HEK293 (cell line): ENCODE measurements at regions not wholly inside any gene's neighbourhood (a gene's known extent, or its start where the extent isn't known, plus 50 kb on each side); places are given as distances from the start of the nearest gene placed in this dataset.

Experiments
- BCL6B ChIP-seq: fragments of 450-650 bp; formaldehyde crosslinking; IDR thresholded peaks from 2 replicates; pipeline ENCODE4 v1.5.1; 2017; ENCODE audit warnings: missing biosample characterization, missing genetic modification characterization
- KLF8 ChIP-seq: fragments of 450-650 bp; formaldehyde crosslinking; IDR thresholded peaks from 2 replicates; pipeline ENCODE4 v1.5.1; 2016; ENCODE audit warnings: missing biosample characterization, missing genetic modification characterization
- OSR2 ChIP-seq: fragments of 450-650 bp; formaldehyde crosslinking; IDR thresholded peaks from 2 replicates; pipeline ENCODE4 v1.5.1; 2016; ENCODE audit warnings: missing biosample characterization, missing genetic modification characterization
- WT1 ChIP-seq: fragments of 450-650 bp; formaldehyde crosslinking; IDR thresholded peaks from 2 replicates; pipeline ENCODE4 v1.5.1; 2016; ENCODE audit warnings: missing biosample characterization, missing genetic modification characterization
- ZBTB10 ChIP-seq: fragments of 450-650 bp; formaldehyde crosslinking; IDR thresholded peaks from 2 replicates; pipeline ENCODE4 v1.5.1; 2016; ENCODE audit warnings: missing biosample characterization, missing genetic modification characterization
- ZBTB17 ChIP-seq: fragments of 450-650 bp; formaldehyde crosslinking; IDR thresholded peaks from 2 replicates; pipeline ENCODE4 v1.5.1; 2016; ENCODE audit warnings: missing biosample characterization, missing genetic modification characterization
- ZIC2 ChIP-seq: fragments of 450-650 bp; formaldehyde crosslinking; IDR thresholded peaks from 2 replicates; pipeline ENCODE4 v1.5.1; 2016; ENCODE audit warnings: missing biosample characterization, missing genetic modification characterization
- ZNF133 ChIP-seq: fragments of 450-650 bp; formaldehyde crosslinking; IDR thresholded peaks from 2 replicates; pipeline ENCODE4 v1.5.1; 2016; ENCODE audit warnings: missing biosample characterization, missing genetic modification characterization
- ZNF426 ChIP-seq: fragments of 450-650 bp; formaldehyde crosslinking; IDR thresholded peaks from 2 replicates; pipeline ENCODE4 v1.5.1; 2017; ENCODE audit warnings: missing biosample characterization, missing genetic modification characterization, mild to moderate bottlenecking, inconsistent platforms, moderate library complexity
- ZNF501 ChIP-seq: fragments of 450-650 bp; formaldehyde crosslinking; IDR thresholded peaks from 2 replicates; pipeline ENCODE4 v1.5.1; 2016; ENCODE audit warnings: missing biosample characterization, missing genetic modification characterization
- ZNF510 ChIP-seq: fragments of 450-650 bp; formaldehyde crosslinking; IDR thresholded peaks from 2 replicates; pipeline ENCODE4 v1.5.1; 2018; ENCODE audit warnings: mild to moderate bottlenecking, missing genetic modification characterization, missing biosample characterization; ENCODE audit not compliant: insufficient replicate concordance
- ZNF521 ChIP-seq: fragments of 450-650 bp; formaldehyde crosslinking; IDR thresholded peaks from 2 replicates; pipeline ENCODE4 v1.5.1; 2017; ENCODE audit warnings: missing biosample characterization, mild to moderate bottlenecking, missing genetic modification characterization
- ZNF530 ChIP-seq: fragments of 450-650 bp; formaldehyde crosslinking; IDR thresholded peaks from 2 replicates; pipeline ENCODE4 v1.5.1; 2016; ENCODE audit warnings: low read depth, missing biosample characterization, missing genetic modification characterization
- ZNF596 ChIP-seq: fragments of 450-650 bp; IDR thresholded peaks from 2 replicates; pipeline ENCODE4 v1.5.0; 2018; ENCODE audit warnings: missing biosample characterization, mild to moderate bottlenecking, missing genetic modification characterization, moderate library complexity
- ZNF626 ChIP-seq: fragments of 450-650 bp; sonication (Bioruptor Pico); formaldehyde crosslinking; IDR thresholded peaks from 2 replicates; pipeline ENCODE4 v1.5.1; 2018; ENCODE audit warnings: missing biosample characterization, missing genetic modification characterization, inconsistent platforms
- ZNF660 ChIP-seq: fragments of 450-650 bp; IDR thresholded peaks from 2 replicates; pipeline ENCODE4 v1.5.1; 2018; ENCODE audit warnings: missing biosample characterization, mild to moderate bottlenecking, missing genetic modification characterization
- ZNF670 ChIP-seq: fragments of 450-650 bp; formaldehyde crosslinking; IDR thresholded peaks from 2 replicates; pipeline ENCODE4 v1.5.1; 2016; ENCODE audit warnings: missing biosample characterization, missing genetic modification characterization, low read depth
- ZNF692 ChIP-seq: fragments of 450-650 bp; formaldehyde crosslinking; IDR thresholded peaks from 2 replicates; pipeline ENCODE4 v1.5.1; 2016; ENCODE audit warnings: missing biosample characterization, missing genetic modification characterization
- ZSCAN16 ChIP-seq: fragments of 450-650 bp; formaldehyde crosslinking; IDR thresholded peaks from 2 replicates; pipeline ENCODE4 v1.5.1; 2016; ENCODE audit warnings: missing biosample characterization, missing genetic modification characterization
- ZSCAN5A ChIP-seq: fragments of 450-650 bp; formaldehyde crosslinking; IDR thresholded peaks from 2 replicates; pipeline ENCODE4 v1.5.1; 2016; ENCODE audit warnings: missing biosample characterization, missing genetic modification characterization
- TF ChIP-seq, protein P1 (sequence below): sonication (generic); formaldehyde crosslinking; IDR thresholded peaks from 2 replicates; pipeline ENCODE4 v1.8.1; 2022; ENCODE audit warnings: mild to moderate bottlenecking, moderate library complexity, missing genetic modification reagents
- TF ChIP-seq, protein P2 (sequence below): fragments of 450-650 bp; formaldehyde crosslinking; IDR thresholded peaks from 2 replicates; pipeline ENCODE4 v1.5.1; 2017; ENCODE audit warnings: missing biosample characterization, missing genetic modification characterization
- TF ChIP-seq, protein P3 (sequence below): fragments of 450-650 bp; formaldehyde crosslinking; IDR thresholded peaks from 2 replicates; pipeline ENCODE4 v1.5.1; 2016; ENCODE audit warnings: missing biosample characterization, missing genetic modification characterization

DNA sequence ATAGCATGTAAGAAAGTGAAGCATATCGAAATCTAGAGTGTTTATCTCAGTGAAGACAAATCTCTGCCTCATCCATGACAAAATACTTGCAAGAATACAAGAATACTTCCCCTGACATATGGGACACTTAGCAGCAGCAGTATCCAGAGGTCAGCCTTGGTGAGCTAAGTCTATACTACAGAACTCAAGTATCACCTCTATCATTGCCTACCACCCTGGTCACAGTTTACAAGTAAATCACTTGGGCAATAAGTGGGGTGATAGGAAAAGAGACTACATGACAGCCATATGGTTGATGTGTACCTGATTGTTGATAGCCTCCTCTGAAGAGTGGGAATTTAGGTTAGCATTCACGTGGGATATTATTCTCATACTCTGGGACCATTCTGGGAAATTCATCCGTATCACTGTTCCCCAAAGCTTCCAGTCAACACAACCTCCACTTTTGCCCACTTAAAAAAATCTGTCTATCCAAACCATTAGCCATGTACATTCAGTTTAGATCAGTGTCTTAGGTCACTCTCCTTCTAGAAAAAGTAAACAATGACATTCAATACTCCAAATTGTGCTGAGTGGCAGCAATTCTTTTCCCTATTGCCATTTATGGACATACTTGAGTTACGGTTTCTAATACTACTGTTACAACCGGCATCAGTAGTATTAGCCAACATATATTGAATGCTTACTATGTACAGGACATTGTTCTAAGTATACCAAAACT, 118.2 kb upstream of the PRSS16 start (continued):
- TF ChIP-seq ZNF670 (tag by site-specific recombination) (no peak), ZNF660 (tag by site-specific recombination) (no peak), KLF8 (peak; percentile 36; the same call in 1 of the 2 replicates), ZSCAN5A (tag by site-specific recombination) (no peak), BCL6B (tag by site-specific recombination) (peak; percentile 95), ZIC2 (no peak), ZNF596 (tag by site-specific recombination) (no peak), ZNF626 (tag by site-specific recombination) (no peak), WT1 (tag by site-specific recombination) (peak; percentile 45; the same call in 1 of the 2 replicates), ZNF510 (no peak), ZNF426 (tag by site-specific recombination) (no peak), OSR2 (peak; percentile 63; the same call in 1 of the 2 replicates), ZNF521 (no peak), ZSCAN16 (tag by site-specific recombination) (no peak), ZBTB10 (tag by site-specific recombination) (no peak), ZNF692 (tag by site-specific recombination) (peak; percentile 37; the same call in 1 of the 2 replicates), ZBTB17 (tag by site-specific recombination) (0 out of 2 replicates have a peak, but pooled peaks have one; percentile 22), ZNF501 (tag by site-specific recombination) (no peak), ZNF530 (tag by site-specific recombination) (no peak), ZNF133 (tag by site-specific recombination) (no peak)
- TF ChIP-seq, protein P1, sequence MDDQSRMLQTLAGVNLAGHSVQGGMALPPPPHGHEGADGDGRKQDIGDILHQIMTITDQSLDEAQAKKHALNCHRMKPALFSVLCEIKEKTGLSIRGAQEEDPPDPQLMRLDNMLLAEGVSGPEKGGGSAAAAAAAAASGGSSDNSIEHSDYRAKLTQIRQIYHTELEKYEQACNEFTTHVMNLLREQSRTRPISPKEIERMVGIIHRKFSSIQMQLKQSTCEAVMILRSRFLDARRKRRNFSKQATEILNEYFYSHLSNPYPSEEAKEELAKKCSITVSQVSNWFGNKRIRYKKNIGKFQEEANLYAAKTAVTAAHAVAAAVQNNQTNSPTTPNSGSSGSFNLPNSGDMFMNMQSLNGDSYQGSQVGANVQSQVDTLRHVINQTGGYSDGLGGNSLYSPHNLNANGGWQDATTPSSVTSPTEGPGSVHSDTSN (CRISPR knock-in tag), result no peak
- TF ChIP-seq, protein P2, sequence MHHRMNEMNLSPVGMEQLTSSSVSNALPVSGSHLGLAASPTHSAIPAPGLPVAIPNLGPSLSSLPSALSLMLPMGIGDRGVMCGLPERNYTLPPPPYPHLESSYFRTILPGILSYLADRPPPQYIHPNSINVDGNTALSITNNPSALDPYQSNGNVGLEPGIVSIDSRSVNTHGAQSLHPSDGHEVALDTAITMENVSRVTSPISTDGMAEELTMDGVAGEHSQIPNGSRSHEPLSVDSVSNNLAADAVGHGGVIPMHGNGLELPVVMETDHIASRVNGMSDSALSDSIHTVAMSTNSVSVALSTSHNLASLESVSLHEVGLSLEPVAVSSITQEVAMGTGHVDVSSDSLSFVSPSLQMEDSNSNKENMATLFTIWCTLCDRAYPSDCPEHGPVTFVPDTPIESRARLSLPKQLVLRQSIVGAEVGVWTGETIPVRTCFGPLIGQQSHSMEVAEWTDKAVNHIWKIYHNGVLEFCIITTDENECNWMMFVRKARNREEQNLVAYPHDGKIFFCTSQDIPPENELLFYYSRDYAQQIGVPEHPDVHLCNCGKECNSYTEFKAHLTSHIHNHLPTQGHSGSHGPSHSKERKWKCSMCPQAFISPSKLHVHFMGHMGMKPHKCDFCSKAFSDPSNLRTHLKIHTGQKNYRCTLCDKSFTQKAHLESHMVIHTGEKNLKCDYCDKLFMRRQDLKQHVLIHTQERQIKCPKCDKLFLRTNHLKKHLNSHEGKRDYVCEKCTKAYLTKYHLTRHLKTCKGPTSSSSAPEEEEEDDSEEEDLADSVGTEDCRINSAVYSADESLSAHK (tag by site-specific recombination), result 0 out of 2 replicates have a peak, but pooled peaks have one; percentile 23
- TF ChIP-seq, protein P3, sequence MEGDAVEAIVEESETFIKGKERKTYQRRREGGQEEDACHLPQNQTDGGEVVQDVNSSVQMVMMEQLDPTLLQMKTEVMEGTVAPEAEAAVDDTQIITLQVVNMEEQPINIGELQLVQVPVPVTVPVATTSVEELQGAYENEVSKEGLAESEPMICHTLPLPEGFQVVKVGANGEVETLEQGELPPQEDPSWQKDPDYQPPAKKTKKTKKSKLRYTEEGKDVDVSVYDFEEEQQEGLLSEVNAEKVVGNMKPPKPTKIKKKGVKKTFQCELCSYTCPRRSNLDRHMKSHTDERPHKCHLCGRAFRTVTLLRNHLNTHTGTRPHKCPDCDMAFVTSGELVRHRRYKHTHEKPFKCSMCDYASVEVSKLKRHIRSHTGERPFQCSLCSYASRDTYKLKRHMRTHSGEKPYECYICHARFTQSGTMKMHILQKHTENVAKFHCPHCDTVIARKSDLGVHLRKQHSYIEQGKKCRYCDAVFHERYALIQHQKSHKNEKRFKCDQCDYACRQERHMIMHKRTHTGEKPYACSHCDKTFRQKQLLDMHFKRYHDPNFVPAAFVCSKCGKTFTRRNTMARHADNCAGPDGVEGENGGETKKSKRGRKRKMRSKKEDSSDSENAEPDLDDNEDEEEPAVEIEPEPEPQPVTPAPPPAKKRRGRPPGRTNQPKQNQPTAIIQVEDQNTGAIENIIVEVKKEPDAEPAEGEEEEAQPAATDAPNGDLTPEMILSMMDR (tag by site-specific recombination), result no peak
